ENCODE measurements at regions not wholly inside any gene's neighbourhood (a gene's known extent, or its start where the extent isn't known, plus 50 kb on each side); places are given as distances from the start of the nearest gene placed in this dataset.

- FAIRE-seq (no peak), DNase-seq (ENCODE audit: insufficient read length, low spot score) (no peak)
- TF ChIP-seq CTCF (IDR thresholded peaks at IDR 0.05; ENCODE audit: insufficient read depth, missing control alignments): no peak
Measured at GRCh38 chr12:90501412-90501811, 453.6 kb downstream of the CCER1 start.

GRCh38 chr12:90499795-90500194 is 455.2 kb downstream of the CCER1 start:
- TF ChIP-seq CTCF (IDR thresholded peaks at IDR 0.05; ENCODE audit: insufficient read depth, missing control alignments): no peak
- FAIRE-seq (no peak), DNase-seq (ENCODE audit: insufficient read length, low spot score) (no peak)

- FAIRE-seq (no peak), DNase-seq (ENCODE audit: insufficient read length, low spot score) (no peak)
- no peak for TF ChIP-seq CTCF (IDR thresholded peaks at IDR 0.05; ENCODE audit: insufficient read depth, missing control alignments)
Measured at GRCh38 chr12:90497923-90498545, 456.9 kb downstream of the CCER1 start.

- TF ChIP-seq CTCF (IDR thresholded peaks at IDR 0.05; ENCODE audit: insufficient read depth, missing control alignments): no peak
- no peak for FAIRE-seq
- DNase-seq (ENCODE audit: insufficient read length, low spot score): no peak
Measured at GRCh38 chr12:90490355-90490754, 464.6 kb downstream of the CCER1 start.

- FAIRE-seq: no peak
- no peak for TF ChIP-seq CTCF (IDR thresholded peaks at IDR 0.05; ENCODE audit: insufficient read depth, missing control alignments)
- no peak for DNase-seq (ENCODE audit: insufficient read length, low spot score)
Measured at GRCh38 chr12:90489141-90489540, 465.8 kb downstream of the CCER1 start.

GRCh38 chr12:90485560-90485959 is 469.4 kb downstream of the CCER1 start:
- DNase-seq (ENCODE audit: insufficient read length, low spot score) (no peak), FAIRE-seq (no peak)
- TF ChIP-seq CTCF (IDR thresholded peaks at IDR 0.05; ENCODE audit: insufficient read depth, missing control alignments): no peak

- FAIRE-seq (no peak), DNase-seq (ENCODE audit: insufficient read length, low spot score) (no peak)
- TF ChIP-seq CTCF (IDR thresholded peaks at IDR 0.05; ENCODE audit: insufficient read depth, missing control alignments): no peak
Measured at GRCh38 chr12:90484094-90484493, 470.9 kb downstream of the CCER1 start.

All from D721Med (cell line).